SK-N-SH treated with all-trans-retinoic acid at 6 μM for 48 hours (cell line): ENCODE measurements at regions not wholly inside any gene's neighbourhood (a gene's known extent, or its start where the extent isn't known, plus 50 kb on each side); places are given as distances from the start of the nearest gene placed in this dataset.

ENCODE experiments used
- ARNTL ChIP-seq: fragments of 450-650 bp; formaldehyde crosslinking; IDR thresholded peaks from 2 replicates; pipeline ENCODE4 v1.5.0; 2020; ENCODE audit warnings: low read depth, mild to moderate bottlenecking, moderate library complexity, borderline replicate concordance
- CSDC2 ChIP-seq: fragments of 250-450 bp; sonication (Bioruptor Pico); IDR thresholded peaks from 2 replicates; pipeline ENCODE4 v1.5.0; 2020; ENCODE audit warnings: mild to moderate bottlenecking, moderate library complexity
- ESRRG ChIP-seq: fragments of 250-450 bp; sonication (Bioruptor Pico); IDR thresholded peaks from 2 replicates; pipeline ENCODE4 v1.6.1; 2021; ENCODE audit warnings: mild to moderate bottlenecking
- GLIS3 ChIP-seq: fragments of 250-450 bp; sonication (Bioruptor Pico); IDR thresholded peaks from 2 replicates; pipeline ENCODE4 v1.5.0; 2020; ENCODE audit warnings: mild to moderate bottlenecking, moderate library complexity
- RARB ChIP-seq: fragments of 250-450 bp; sonication (Bioruptor Pico); IDR thresholded peaks from 2 replicates; pipeline ENCODE4 v1.8.0; 2021; ENCODE audit warnings: mild to moderate bottlenecking, moderate library complexity
- SNAI2 ChIP-seq: fragments of 250-450 bp; sonication (Bioruptor Pico); IDR thresholded peaks from 2 replicates; pipeline ENCODE4 v1.5.0; 2020; ENCODE audit warnings: mild to moderate bottlenecking, moderate library complexity
- ZC3H10 ChIP-seq: fragments of 250-450 bp; sonication (Bioruptor Pico); IDR thresholded peaks from 2 replicates; pipeline ENCODE4 v1.5.1; 2021; ENCODE audit warnings: mild to moderate bottlenecking, moderate library complexity
- ZFP3 ChIP-seq: fragments of 250-450 bp; sonication (Bioruptor Pico); IDR thresholded peaks from 2 replicates; pipeline ENCODE4 v1.5.0; 2020; ENCODE audit warnings: mild to moderate bottlenecking, moderate library complexity
- TF ChIP-seq, protein P1 (sequence below): fragments of 250-450 bp; sonication (Bioruptor Pico); IDR thresholded peaks from 2 replicates; pipeline ENCODE4 v1.8.0; 2020; ENCODE audit warnings: mild to moderate bottlenecking, moderate library complexity, borderline replicate concordance

GRCh38 chr15:61315471-61315870, 86.4 kb upstream of the RORA start:
- no peak for TF ChIP-seq ARNTL (CRISPR knock-in tag)
- no peak for TF ChIP-seq SNAI2
- no peak for TF ChIP-seq GLIS3 (CRISPR knock-in tag)
- no peak for TF ChIP-seq ZFP3 (CRISPR knock-in tag)
- TF ChIP-seq, protein P1, sequence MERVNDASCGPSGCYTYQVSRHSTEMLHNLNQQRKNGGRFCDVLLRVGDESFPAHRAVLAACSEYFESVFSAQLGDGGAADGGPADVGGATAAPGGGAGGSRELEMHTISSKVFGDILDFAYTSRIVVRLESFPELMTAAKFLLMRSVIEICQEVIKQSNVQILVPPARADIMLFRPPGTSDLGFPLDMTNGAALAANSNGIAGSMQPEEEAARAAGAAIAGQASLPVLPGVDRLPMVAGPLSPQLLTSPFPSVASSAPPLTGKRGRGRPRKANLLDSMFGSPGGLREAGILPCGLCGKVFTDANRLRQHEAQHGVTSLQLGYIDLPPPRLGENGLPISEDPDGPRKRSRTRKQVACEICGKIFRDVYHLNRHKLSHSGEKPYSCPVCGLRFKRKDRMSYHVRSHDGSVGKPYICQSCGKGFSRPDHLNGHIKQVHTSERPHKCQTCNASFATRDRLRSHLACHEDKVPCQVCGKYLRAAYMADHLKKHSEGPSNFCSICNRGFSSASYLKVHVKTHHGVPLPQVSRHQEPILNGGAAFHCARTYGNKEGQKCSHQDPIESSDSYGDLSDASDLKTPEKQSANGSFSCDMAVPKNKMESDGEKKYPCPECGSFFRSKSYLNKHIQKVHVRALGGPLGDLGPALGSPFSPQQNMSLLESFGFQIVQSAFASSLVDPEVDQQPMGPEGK (CRISPR knock-in tag), result no peak
- no peak for TF ChIP-seq CSDC2 (CRISPR knock-in tag)
- no peak for TF ChIP-seq ESRRG
- no peak for TF ChIP-seq RARB (CRISPR knock-in tag)
- no peak for TF ChIP-seq ZC3H10 (CRISPR knock-in tag)
